ENCODE measurements at regions not wholly inside any gene's neighbourhood (a gene's known extent, or its start where the extent isn't known, plus 50 kb on each side); places are given as distances from the start of the nearest gene placed in this dataset.

GRCh38 chr6:67331304-67331703, 1303.8 kb upstream of the ADGRB3 start:
- no peak for ATAC-seq

- no peak for ATAC-seq
Observed at GRCh38 chr6:67328269-67328668, 1306.8 kb upstream of the ADGRB3 start.

- ATAC-seq = no peak
Observed at GRCh38 chr6:67300430-67301040, 1334.5 kb upstream of the ADGRB3 start.

- ATAC-seq = no peak
Observed at GRCh38 chr6:67292169-67292568, 1342.9 kb upstream of the ADGRB3 start.

- no peak for ATAC-seq
Observed at GRCh38 chr6:67287566-67287965, 1347.5 kb upstream of the ADGRB3 start.

GRCh38 chr6:67285770-67286495, 1349.1 kb upstream of the ADGRB3 start:
- ATAC-seq = no peak

GRCh38 chr6:67277312-67277711, 1357.8 kb upstream of the ADGRB3 start:
- no peak for ATAC-seq

- ATAC-seq = no peak
Observed at GRCh38 chr6:67265996-67266921, 1368.8 kb upstream of the ADGRB3 start.

- no peak for ATAC-seq
Observed at GRCh38 chr6:67252663-67253062, 1382.4 kb upstream of the ADGRB3 start.

- ATAC-seq = no peak
Observed at GRCh38 chr6:67248077-67248476, 1387.0 kb upstream of the ADGRB3 start.

GRCh38 chr6:67244037-67244436, 1391.0 kb upstream of the ADGRB3 start:
- ATAC-seq = no peak

- no peak for ATAC-seq
Observed at GRCh38 chr6:67237277-67237676, 1397.8 kb upstream of the ADGRB3 start.

GRCh38 chr6:67231092-67231491, 1404.0 kb upstream of the ADGRB3 start:
- no peak for ATAC-seq

- ATAC-seq = no peak
Observed at GRCh38 chr6:67224989-67225388, 1410.1 kb upstream of the ADGRB3 start.

- no peak for ATAC-seq
Observed at GRCh38 chr6:67221226-67221625, 1413.9 kb upstream of the ADGRB3 start.

GRCh38 chr6:67219346-67219745, 1415.7 kb upstream of the ADGRB3 start:
- ATAC-seq = no peak

- ATAC-seq = no peak
Observed at GRCh38 chr6:67212584-67212983, 1422.5 kb upstream of the ADGRB3 start.

- no peak for ATAC-seq
Observed at GRCh38 chr6:67210450-67210849, 1424.6 kb upstream of the ADGRB3 start.

- ATAC-seq = no peak
Observed at GRCh38 chr6:67201563-67201962, 1433.5 kb upstream of the ADGRB3 start.

GRCh38 chr6:67200626-67201403, 1434.3 kb upstream of the ADGRB3 start:
- no peak for ATAC-seq

GRCh38 chr6:67199425-67199824, 1435.7 kb upstream of the ADGRB3 start:
- ATAC-seq = no peak

- no peak for ATAC-seq
Observed at GRCh38 chr6:67190733-67191132, 1444.3 kb upstream of the ADGRB3 start.

- ATAC-seq = no peak
Observed at GRCh38 chr6:67184405-67184804, 1450.7 kb upstream of the ADGRB3 start.

All from activated CD4-positive, CD25-positive, alpha-beta regulatory T cell treated with anti-CD3 and anti-CD28 coated beads, Interleukin-2, amount 50 U/mL, for 24 hours (primary cell).